ENCODE measurements at regions not wholly inside any gene's neighbourhood (a gene's known extent, or its start where the extent isn't known, plus 50 kb on each side); places are given as distances from the start of the nearest gene placed in this dataset.

- H3K27me3 Mint-ChIP-seq (ENCODE audit: low read depth), result no peaks in the 10 kb centered on the region
These were observed 597.4 kb upstream of the CDH5 start for GRCh38 chr16:65769055-65769465.

DNA sequence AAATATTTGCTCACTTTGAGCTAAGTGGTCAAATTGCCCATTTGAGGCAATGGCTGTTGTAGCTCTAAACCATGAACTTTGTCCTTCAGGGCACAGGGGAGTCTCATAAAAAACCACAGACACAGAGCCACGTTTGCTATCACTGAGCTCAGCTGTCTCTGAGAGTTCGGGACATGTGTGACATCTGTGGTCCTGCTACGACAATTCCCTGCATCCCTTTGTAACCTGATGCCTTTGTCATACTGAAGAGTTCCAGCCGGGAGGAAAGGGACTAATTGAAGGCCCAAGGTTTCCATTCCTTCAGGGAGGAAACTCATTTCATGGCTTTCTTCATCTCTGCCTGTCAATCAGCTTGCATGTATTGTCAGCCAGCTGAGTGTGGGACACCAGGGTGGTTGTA is 599.4 kb upstream of the CDH5 start:
- H3K4me3 Mint-ChIP-seq, result no peak overlapping the region
- H3K36me3 Mint-ChIP-seq, result peaks cover 12% of the 10 kb centered on the region
- no peak for TF ChIP-seq CTCF (IDR thresholded peaks at IDR 0.05; ENCODE audit: unreplicated experiment)
- no peaks in the 10 kb centered on the region for H3K27me3 Mint-ChIP-seq (ENCODE audit: low read depth)
- H3K27ac Mint-ChIP-seq, result peak overlapping the region; percentile 9
- peaks cover 25% of the 10 kb centered on the region for H3K4me1 Mint-ChIP-seq
- peaks cover 16% of the 10 kb centered on the region for H3K9me3 Mint-ChIP-seq
- DNase-seq (ENCODE audit: low spot score in 2 of 2, unreplicated experiment in 2 of 2), result no peak

More at GRCh38 chr16:65769055-65769465, 597.4 kb upstream of the CDH5 start:
- Mint-ChIP-seq H3K36me3 (peaks cover 13% of the 10 kb centered on the region), H3K4me1 (peaks cover 38% of the 10 kb centered on the region), H3K9me3 (peaks cover 16% of the 10 kb centered on the region), H3K27ac (peak overlapping the region; percentile 4), H3K4me3 (no peak overlapping the region)
- DNase-seq (ENCODE audit: low spot score in 2 of 2, unreplicated experiment in 2 of 2), result no peak
- TF ChIP-seq CTCF (IDR thresholded peaks at IDR 0.05; ENCODE audit: unreplicated experiment), result no peak

- Mint-ChIP-seq H3K9me3 (no peaks in the 10 kb centered on the region), H3K36me3 (peaks cover under 1% of the 10 kb centered on the region), H3K4me3 (no peak overlapping the region), H3K4me1 (peaks cover 24% of the 10 kb centered on the region), H3K27ac (no peak overlapping the region), H3K27me3 (ENCODE audit: low read depth) (no peaks in the 10 kb centered on the region)
- no peak for DNase-seq (ENCODE audit: low spot score in 2 of 2, unreplicated experiment in 2 of 2)
- TF ChIP-seq CTCF (IDR thresholded peaks at IDR 0.05; ENCODE audit: unreplicated experiment), result no peak
These were observed 602.7 kb upstream of the CDH5 start for GRCh38 chr16:65763640-65764305.

DNA sequence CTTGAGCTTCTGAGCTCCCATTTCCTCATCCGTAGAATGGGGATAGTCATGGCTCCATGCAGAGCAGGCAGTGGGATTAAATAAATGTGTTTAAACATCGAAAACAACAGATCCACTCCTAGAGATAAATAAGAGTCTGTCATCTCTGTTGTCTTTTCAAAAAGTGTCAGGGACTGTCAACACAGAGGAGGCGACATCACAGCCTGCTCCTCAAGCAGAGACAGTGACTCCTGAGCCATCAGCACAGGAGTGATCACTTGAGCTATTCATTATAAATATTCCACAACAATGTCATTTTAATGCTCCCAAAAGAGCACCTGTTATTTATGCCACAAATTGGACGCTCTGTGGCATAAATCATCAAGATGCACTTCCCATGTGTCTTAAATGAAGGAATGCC is 605.6 kb upstream of the CDH5 start:
- Mint-ChIP-seq H3K27ac (no peak overlapping the region), H3K36me3 (no peaks in the 10 kb centered on the region), H3K9me3 (no peaks in the 10 kb centered on the region), H3K4me1 (peaks cover 35% of the 10 kb centered on the region), H3K27me3 (ENCODE audit: low read depth) (no peaks in the 10 kb centered on the region), H3K4me3 (no peak overlapping the region)
- no peak for DNase-seq (ENCODE audit: low spot score in 2 of 2, unreplicated experiment in 2 of 2)
- TF ChIP-seq CTCF (IDR thresholded peaks at IDR 0.05; ENCODE audit: unreplicated experiment), result no peak

DNA sequence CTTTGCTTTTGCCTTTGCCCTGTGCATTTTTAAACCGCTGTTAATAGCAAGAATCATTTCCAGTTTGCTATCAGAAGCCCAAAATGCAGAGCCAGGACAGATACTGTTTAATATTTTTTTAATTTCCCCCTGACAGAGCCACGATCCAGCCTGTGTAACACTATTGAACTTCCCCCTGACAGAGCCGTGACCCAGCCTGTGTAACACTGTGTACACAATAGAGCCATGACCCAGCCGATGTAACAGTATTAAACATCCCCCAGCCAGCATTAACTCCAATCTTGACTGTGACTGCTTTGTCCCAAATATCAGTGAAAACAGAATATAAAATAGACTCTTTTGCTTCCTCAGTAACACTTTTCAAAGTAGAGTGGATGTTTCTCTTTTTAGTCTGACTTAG is 607.9 kb upstream of the CDH5 start:
- DNase-seq (ENCODE audit: low spot score in 2 of 2, unreplicated experiment in 2 of 2), result no peak
- TF ChIP-seq CTCF (IDR thresholded peaks at IDR 0.05; ENCODE audit: unreplicated experiment), result no peak
- peaks cover 3% of the 10 kb centered on the region for H3K9me3 Mint-ChIP-seq
- H3K36me3 Mint-ChIP-seq, result no peaks in the 10 kb centered on the region
- H3K27me3 Mint-ChIP-seq (ENCODE audit: low read depth), result no peaks in the 10 kb centered on the region
- no peak overlapping the region for H3K4me3 Mint-ChIP-seq
- H3K27ac Mint-ChIP-seq, result peak overlapping the region; percentile 48
- peaks cover 47% of the 10 kb centered on the region for H3K4me1 Mint-ChIP-seq

All from mesothelial cell of epicardium (in vitro differentiated cells).